A204.1 (cell line): ENCODE measurements at regions not wholly inside any gene's neighbourhood (a gene's known extent, or its start where the extent isn't known, plus 50 kb on each side); places are given as distances from the start of the nearest gene placed in this dataset.
"Not testable (repeated sequence)": the region's sequence is repeated elsewhere in the genome, so short reads cannot be mapped to it uniquely, and the experiment has no call there.

Source experiments
- FAIRE-seq: peaks from 2 replicates; lab custom pipeline; 2012; peaks lifted over from hg19 to GRCh38; lab: Jason Lieb, UNC

DNA sequence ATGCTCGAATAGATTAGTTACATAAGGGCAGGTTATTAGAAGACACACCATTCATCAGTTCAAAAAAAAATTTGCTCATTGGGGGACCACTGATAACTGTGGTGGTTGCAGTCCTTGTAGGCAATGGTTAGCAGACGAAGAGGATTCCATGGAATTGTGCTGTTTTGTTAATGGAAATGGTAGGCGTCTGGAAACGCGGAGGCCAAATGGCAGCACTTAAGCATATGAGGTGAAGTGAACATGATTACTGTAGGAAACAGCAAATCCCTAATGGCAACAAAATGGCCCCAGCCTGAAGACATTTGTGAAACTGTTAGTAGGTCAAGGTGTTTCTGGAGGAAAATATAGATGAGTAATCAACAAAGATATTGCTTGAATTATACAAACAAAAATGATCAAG lies 535.4 kb upstream of the PTPRD start:
- FAIRE-seq: no peak

DNA sequence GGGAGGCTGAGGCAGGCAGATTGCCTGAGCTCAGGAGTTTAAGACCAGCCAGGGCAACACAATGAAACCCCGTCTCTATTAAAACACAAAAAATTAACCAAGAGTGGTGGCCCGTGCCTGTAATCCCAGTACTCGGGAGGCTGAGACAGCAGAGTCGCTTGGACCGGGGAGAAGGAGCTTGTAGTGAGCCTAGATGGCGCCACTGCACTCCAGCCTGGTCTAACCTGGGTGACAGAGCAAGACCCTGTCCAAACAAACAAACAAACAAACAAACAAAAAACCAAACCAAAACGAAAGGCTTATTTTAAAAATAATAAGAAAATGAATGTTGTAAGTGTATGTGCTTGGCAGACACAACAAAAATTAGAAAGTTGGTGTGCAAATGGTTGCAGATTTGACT lies 536.3 kb upstream of the PTPRD start:
- FAIRE-seq: no peak

DNA sequence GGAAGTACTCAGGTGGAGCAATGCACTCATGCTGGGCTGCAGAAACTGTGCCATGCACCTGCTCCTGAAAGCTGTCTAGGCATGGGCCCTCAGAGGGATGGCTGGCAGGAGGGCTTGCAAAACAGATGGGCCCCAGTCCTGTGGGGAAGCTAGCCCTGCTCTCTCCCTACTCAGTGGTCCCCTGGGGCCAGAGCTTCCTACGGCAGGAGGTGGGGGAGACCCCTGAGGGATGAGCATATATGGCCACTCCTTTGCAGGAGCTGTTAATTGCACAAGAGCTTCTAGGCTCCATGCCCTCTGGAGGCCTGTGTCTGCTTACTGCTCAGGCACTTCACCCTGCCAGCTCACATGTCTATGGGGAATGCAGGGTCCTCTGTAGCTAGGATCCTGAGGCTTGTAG lies 545.3 kb upstream of the PTPRD start:
- FAIRE-seq: no peak

DNA sequence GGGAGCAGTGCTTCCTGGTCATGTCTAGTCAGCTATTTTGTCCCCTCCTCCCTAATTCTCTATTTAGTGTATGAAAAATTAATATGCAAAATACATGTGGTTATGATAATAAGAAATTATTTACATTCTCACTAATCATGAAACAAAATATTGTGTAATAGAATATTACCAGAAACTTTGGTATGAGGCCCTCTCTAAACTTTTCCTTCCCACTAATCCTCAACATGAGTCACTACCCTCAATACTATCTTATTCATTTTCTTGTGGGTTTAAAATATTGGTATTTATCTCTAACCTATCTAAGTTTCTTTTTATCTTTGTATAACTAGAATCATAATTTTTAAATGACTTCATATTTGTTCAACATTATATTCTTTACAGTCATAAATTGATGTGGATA lies 545.9 kb upstream of the PTPRD start:
- no peak for FAIRE-seq

DNA sequence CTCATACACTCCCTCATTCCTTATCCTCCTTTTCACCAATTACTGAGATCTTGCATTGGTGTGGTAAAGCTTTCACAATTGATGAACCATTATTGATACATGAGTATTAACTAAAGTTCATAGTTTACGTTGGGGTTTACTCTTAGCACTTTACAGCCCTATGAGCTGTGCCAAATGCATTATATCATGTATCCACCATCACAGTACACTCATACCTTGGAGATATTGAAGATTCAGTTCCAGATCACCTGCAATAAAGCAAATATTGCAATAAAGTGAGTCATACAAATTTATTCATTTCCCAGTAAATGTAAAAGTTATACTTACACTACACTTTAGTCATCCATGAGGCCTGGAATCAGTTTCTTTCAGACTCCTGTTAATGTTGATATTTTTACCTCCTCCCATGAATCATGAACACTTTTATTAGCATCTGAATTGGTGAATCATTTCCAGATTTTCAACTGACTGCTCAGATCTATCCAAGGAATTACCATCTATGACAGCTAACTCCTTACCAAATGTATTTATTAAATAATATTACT lies 546.6 kb upstream of the PTPRD start:
- no peak for FAIRE-seq

- no peak for FAIRE-seq
These were observed 551.0 kb upstream of the PTPRD start for GRCh38 chr9:11163843-11164242.

GRCh38 chr9:11182001-11182400 lies 569.2 kb upstream of the PTPRD start:
- no peak for FAIRE-seq

DNA sequence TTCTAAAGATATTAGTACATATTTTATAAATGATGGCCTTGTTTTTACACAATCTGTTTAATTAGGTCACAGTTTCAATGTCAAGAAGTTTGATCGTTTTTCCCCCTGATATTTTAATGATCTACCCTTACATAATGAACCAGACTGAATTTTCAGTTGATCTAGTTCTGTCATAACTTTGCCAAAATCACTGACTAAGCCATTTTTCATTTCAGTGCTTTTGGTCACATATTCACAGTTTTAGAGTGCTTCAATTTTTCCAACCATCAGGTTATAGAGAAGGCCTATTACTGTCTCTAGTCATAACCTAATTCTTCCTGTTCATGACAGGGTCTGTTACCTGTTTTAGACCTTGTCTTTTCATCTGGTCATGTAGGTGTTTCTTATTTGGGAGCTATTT lies 577.9 kb upstream of the PTPRD start:
- FAIRE-seq: no peak

DNA sequence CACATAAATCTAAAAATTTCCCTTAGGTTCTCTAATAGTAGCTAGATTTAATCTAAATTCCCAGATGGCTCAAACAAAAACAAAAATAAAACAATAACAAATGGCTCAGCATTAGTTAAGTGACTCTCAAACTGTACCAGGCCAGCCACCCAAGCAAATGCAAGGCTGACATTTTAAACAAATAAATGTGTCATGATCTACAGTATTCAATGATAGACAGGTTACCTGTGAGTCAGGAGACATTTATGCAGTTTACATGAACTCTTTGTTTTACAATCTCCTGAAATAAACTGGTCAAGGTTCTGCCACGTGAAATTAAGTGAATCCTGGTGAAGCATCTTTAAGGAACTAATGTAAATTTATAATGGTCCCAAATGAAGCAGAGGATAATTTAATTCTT lies 580.2 kb upstream of the PTPRD start:
- FAIRE-seq: no peak

- FAIRE-seq: no peak
These were observed 581.4 kb upstream of the PTPRD start for GRCh38 chr9:11194246-11194645.

DNA sequence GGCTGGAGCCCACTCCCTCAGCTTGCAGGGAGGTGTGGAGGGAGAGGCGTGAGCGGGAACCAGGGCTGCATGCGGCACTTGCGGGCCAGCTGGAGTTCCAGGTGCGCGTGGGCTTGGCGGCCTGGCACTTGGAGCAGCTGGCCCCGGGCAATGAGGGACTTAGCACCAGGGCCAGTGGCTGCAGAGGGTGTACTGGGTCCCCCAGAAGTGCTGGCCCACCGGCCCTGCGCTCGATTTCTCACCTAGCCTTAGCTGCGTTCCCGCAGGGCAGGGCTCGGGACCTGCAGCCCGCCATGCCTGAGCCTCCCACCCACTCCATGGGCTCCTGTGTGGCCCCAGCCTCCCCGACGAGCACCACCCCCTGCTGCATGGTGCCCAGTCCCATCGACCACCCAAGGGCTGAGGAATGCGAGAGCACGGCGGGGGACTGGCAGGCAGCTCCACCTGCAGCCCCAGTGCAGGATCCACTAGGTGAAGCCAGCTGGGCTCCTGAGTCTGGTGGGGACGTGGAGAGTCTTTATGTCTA lies 584.1 kb upstream of the PTPRD start:
- FAIRE-seq: not testable (repeated sequence)

DNA sequence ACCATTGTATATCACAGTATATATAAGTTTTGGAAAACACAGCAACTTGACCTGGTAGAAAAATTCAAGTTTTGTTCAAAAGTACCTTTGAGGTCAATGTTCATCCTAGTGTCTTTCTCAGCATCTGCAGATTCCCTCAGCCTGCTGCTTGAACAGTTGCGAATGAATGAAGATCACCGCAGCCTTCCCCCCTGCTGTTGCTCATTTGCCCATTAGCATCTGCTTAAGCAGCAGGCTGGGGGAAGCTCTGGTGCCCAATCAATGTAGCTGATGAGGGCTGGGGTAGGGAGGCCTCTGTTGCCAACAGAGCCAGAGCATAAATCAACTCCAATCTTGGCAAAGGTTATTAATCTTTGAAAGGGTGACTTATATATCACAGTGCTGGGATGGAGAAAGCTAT lies 586.5 kb upstream of the PTPRD start:
- FAIRE-seq: no peak

GRCh38 chr9:11204521-11204920 lies 591.7 kb upstream of the PTPRD start:
- no peak for FAIRE-seq

DNA sequence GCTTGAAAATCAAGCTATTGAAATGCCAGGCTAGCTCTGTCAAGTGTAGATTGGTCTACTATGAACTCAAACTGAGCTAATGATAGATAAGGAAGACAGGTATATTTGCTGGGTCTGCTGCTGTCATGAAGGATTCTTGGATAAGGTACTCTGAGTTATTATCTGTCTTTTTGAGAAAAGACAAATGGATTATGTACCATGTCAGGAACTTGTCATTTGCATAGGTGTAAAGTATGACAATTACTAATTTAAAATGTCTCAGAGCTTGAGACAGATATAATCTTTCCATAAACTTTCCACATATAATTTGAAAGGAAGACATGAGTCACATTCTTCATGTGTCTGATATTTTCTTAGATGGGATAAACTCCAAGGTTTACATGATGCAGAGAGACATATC lies 594.1 kb upstream of the PTPRD start:
- no peak for FAIRE-seq

DNA sequence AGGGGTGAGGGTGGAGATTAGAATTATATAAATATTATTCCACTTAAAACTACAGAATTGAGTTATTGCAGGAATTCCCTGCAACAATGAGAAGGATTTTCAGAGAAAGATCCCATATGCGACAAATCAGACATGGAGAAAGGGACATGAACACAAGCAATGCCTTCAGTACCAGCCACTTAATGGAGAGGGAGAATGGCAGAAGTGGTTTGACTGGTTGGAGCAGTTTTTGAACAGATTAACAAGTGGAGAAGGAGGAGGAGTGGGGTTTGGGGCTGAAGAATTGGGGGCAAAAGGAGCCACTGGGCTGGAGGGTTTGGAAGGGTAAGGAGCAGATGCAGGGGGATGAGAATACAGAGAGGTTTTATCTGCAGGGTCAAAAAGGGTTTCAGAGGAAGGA lies 620.9 kb upstream of the PTPRD start:
- FAIRE-seq: no peak

DNA sequence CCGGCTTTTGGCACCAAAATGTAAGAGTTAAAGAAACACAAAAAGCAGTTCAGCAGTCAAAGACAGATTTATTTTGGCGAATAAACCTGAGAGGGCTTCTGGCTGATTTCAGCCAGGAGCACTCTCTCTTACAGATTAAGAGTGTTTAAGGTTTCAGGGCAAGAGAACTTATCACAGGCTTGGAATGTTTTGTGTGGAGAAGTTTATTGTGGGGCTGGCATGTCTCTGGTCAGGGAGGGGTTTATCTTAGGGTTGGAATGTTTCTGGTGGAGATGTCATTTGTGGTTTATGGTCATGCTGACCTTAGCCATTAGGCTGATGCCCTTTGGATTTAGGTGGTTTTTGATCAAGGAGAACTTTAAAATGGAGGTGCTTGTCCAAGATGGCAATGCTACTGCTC lies 622.3 kb upstream of the PTPRD start:
- no peak for FAIRE-seq

- FAIRE-seq: no peak
These were observed 629.0 kb upstream of the PTPRD start for GRCh38 chr9:11241779-11242178.

DNA sequence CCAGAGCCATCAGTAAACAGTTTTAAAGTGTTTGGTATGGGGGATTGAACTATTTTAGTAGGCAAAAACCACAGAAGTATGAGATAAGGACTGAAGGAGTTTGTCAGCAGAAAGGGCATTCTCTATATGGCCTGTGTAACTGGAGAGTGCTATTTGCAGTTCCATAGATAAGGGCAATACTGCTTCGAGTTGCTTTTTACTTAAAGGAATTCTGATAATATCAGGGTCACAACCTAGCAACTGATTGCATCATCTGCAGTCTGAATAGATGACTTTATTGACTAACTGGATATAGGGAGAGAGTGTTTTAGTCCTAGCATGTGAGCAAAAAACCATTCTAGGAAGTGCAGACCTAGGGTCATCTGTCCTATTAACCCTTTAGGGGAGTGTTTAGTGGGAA lies 645.2 kb upstream of the PTPRD start:
- FAIRE-seq: no peak

GRCh38 chr9:11269036-11269435 lies 656.2 kb upstream of the PTPRD start:
- no peak for FAIRE-seq

DNA sequence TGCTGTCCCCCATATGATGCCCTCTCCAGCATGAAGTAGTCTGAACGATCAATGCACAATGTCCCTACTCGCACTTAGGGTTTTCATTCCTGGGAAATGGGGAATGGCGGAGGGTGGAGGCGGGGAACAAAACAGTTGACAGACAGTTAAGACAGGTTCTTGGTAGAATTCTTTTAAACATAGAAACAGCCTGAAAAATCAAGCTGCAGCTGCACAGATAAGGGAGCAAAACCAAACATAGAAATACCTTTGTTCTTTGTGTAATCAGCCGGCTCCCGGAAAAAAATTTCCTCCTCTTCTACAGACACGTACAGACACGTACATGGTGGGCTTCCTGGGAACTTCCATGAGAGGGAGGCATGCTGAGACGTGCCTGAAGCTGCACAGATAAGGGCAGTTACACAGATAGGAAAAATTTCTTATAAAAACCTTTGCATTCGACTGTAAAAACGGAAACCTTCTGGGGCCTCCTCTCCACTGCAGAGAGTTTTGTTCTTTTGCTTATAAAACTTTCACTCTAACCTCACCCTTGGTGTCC lies 662.4 kb upstream of the PTPRD start:
- no peak for FAIRE-seq

GRCh38 chr9:11312966-11313365 lies 700.2 kb upstream of the PTPRD start:
- no peak for FAIRE-seq

DNA sequence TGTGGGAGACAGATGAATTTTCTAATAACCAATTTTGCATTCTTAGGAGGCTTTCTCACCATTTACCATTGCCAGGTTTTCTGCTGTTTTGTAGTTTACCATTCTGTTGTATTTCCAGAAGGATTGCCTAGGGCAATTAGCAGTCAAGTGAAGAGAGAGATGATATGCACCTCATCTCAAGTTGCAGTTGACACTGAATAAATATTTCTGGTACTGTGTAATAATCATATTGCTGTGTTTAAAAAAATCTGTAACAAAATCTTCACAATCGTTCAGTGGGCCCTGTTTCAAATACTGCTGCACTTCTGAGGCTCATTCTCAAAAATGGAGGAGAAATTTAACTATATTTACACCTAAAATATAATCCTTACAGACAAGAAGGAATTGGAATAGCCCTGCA lies 706.1 kb upstream of the PTPRD start:
- no peak for FAIRE-seq

- no peak for FAIRE-seq
These were observed 706.7 kb upstream of the PTPRD start for GRCh38 chr9:11319538-11319937.

DNA sequence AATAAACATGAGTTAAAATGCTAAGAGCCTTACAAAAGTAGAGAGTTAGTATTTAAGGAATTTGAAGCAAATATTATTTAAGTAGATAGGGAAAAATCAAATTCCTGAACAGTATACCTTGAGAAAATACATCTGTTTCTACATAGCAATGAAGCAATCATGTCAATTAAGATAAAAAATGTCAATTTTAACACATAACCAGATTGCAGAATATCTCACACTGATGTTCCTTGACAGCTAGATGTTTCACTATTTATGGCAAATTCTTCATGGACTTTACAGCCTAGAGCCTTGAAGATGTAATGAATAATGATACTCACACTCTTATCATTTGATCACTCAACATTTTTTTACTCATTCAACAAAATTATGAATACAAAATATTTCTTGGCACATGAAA lies 708.2 kb upstream of the PTPRD start:
- FAIRE-seq: no peak

DNA sequence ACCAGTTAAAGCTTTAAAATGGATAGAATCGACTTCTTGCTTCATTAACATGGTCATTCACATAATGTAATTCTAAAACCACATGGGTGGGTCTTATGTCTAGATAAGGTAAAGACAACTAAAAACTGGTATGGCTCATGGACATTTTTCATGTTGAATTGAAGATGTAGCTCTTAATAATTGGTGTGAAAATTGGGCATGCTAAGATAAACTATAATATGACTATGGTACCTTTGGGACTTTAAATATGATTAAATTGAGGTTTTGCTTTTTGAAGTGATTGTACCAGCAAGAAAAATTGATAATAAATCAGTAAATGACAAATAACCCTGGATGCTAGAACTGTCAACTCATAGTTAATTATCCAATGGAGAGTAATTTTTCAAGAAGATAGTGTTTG lies 710.7 kb upstream of the PTPRD start:
- FAIRE-seq: no peak
